HG03135 (cell line): ENCODE measurements at regions not wholly inside any gene's neighbourhood (a gene's known extent, or its start where the extent isn't known, plus 50 kb on each side); places are given as distances from the start of the nearest gene placed in this dataset.

Source experiments
- ATAC-seq: cut with Tn5 transposase; IDR thresholded peaks from one replicate; pipeline ENCODE4 v1.9.1; 2021; ENCODE audit warnings: mild to moderate bottlenecking, moderate library complexity; ENCODE audit not compliant: unreplicated experiment

DNA sequence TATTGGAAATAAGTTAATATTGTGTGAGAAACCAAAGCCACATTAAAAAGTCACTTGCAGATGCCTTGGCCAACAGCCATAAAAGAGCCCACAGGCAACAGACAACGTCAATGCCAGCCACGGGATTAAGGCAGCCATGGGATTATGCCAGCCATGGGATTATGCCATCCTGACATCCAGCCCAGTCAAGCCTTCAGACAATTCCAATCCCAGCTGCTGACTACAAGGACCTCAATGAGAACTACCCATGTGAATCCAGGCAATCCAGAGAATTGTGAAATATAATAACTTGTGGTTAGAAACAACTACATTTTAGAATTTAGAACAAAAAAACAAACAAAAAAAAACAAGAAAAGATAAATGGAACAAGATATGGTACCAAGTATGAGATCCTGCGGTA, 356.6 kb downstream of the EFNB2 start:
- ATAC-seq: no peak

DNA sequence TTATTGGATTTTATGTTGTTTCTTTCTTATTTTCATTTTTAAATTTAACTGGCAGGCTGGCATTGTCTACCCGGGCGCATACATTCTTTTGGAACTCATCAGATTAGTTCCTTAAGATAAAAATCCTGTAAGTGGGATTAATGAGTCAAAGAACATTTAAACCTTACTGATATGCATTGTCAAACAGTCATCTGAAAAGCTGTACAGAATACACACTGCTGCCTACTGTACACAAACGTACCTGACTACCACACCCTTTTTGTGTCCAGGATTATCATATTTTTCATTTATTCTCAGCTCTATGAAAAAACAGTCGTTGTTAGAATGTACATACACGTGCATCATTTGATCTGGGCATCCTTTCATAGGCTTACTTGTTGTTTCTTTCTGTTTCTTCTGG, 358.3 kb downstream of the EFNB2 start:
- no peak for ATAC-seq

DNA sequence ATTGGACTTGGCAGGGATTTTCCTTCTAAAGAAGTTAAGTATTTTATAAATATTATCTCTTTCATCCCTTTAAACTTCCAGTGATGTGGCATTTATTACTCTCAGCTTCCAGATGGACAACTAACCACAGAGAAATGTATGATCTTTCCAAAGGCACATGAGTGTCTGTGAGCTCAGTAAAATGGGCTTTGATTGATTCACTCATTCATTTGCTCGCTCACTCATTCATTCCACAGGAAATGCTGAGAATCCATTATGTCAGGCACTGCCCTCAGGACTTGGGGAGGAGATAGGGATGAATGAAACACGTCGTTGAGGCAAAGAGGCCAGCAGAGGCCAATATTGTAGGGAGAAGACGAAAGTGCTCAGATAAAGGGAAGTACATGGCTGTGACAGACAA, 359.3 kb downstream of the EFNB2 start:
- no peak for ATAC-seq

DNA sequence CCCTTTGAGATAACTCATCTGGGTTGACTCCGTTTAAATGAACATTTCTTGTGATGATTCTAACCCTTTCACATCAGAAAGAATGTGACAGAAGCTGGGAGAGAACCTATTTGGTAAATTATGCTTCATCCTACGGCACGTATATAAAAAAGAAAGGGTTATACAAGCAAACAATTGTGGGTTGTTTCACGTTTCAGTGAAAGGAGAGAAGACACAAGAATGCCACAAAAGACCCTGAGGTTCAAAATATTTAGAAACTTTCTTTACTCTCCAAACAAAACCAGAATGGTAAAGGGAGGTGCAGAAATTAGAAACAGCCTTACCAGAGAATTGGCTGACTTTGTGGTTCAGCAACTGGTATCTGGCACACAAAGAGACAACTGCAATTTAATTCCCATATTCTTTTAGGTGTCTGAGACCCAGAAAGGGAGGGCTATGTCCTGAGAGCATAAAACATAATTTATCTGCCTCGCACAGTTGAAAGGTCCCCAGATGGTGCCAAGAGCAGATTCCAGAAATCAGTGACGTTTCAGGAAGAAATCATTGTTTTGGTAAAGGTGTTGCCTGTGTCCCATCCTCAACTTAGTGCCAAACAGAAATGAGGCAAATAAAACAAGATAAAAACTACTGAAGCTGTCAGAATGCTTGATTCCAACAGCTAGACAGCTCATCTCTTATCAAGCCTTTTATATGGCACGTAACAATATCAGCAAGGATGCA, 361.4 kb downstream of the EFNB2 start:
- no peak for ATAC-seq

DNA sequence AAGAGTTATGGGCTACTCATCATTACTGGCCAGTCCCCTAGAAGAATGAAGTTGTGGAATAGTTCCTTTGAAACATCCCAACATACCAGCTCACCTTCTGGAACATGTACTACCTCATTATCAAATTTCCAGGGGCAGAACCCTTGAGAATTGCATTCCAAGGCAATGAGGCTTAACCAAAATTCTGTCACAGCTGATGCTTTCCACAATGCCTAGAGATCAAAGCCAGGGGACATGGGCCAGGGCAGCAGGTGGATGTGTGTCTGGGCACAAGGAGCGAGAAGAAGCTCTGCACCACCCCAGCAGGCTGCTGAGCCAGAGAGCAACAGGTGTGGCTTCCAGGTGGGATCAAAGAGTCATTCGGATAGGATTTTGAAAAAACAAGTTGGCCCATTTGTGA, 362.1 kb downstream of the EFNB2 start:
- no peak for ATAC-seq

DNA sequence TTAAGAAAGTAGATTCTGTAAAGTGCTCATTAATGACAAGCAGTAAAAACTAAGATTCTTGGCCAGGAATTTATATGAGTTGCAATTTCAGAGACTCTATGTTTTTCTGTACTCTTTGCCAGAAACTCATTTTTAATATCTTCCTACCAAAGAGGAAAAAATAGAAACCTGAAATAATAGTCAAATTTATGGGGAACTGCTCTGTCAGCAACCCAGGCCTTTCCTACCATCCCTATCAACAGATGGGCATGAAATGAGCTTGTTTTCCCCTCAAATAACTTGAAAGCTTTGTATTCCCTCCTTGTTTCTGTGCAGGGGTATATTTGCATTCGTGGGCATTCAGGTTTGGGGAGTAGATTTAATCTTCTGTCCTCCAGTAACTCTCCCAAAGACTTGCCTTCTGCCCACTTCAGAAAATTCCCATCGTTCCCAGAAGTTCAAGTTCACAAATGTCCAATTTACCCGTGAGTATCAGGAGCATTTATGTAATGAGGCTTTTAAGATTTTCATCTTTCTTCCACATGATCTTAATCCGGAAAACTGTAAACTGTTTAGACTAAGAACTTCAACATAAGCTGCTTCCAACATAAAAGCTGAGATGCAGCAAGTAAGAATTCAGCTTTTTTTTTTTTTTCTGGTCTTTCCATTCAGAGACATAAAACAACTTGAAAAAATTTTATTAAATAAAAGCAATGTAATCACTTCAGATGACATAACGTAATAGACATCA, 363.1 kb downstream of the EFNB2 start:
- no peak for ATAC-seq

DNA sequence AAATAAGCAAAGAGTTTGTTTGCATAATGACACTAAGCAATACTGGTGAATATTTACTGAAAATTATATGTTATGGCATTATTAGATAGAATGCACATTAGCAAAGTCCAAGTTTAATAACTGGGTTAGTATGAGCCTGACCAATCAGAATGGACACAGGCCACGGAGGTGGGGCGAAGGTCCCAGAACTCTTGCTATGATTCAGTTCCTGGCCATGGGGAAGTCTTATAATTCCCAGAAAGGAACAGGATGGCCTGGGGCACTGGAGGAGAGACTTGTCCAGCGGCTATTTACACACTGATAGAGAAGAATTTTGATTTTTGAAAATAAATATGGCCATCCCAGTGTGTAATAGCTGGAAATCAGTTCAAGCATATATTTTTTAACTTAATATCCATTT, 372.0 kb downstream of the EFNB2 start:
- ATAC-seq: no peak

DNA sequence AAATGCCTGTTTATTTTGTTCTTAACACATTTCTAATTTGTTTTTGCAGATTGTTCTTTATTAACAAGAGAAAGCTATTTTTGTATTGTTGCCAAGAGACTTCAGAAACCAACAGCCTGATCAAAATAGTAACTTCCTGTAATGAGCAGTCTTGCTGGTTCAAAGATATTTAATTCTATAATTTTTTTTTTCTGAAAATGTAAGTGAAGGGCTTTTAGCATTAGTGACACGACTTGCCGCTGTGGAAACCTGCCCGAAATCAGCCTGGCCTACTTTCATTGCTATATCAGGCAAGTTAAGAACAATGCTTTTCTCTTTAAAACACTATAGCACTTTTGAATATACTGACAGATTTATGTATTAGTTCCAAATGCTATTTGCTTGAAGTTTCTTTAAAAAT, 374.3 kb downstream of the EFNB2 start:
- no peak for ATAC-seq

DNA sequence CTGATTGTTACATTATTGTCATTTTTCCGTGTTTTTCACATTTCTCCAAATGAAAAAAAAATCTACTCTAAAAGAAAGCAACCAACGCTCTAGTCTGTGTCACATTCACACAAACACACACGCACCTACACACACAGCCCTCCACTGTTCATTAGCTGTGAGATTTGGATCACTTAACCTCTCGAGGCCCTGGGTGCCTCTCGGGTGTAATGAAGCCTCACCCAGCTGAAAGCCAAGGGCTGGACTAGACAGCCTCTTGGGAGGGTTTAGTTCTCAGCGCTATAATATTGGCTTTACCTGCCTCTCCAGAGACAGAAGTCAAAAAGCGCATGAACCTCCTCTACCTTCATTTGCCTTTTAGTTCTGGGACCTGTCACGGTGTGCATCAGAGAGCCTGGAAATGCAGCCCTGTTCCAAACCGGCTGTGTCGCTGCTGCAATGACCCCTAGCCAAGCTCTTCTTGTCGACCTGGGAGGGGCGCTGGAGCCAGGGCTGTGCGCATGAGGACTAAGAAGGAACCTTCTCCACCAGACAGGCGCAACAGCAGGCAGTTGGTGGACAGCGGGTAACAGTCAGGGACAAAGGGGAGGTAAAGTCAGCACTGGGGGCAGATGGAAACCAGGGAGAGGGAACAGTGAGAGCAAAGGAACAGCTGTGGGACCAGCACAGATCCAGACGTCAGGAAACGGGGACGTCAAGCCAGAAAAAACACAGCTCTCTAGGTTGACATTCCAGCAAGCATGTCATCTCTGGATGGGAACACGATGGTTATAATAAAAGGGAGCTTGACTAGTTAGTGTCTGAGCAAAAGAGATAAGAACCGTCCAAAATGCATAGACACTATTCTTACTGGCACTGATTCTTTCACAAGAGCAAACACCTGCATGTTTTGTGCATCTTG, 375.9 kb downstream of the EFNB2 start:
- no peak for ATAC-seq

DNA sequence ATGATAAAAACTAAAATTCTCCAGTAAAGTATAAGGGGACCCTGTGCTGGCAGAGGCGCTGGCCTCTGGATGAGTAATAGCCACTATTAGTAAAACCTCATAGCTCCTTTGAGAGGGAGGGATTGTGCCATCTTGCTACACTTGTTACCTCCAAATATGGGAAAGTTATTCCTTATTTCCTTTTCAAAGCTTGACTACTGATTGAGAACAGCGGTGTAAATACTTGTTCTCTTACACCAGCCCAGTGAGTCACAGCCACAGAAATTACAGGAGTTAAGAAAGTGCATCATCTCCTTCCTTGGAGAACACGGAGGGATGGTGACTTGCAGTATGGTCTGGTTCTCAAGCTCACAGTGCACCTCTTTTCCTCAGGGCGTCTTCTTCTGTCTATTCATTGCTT, 379.0 kb downstream of the EFNB2 start:
- ATAC-seq: no peak

DNA sequence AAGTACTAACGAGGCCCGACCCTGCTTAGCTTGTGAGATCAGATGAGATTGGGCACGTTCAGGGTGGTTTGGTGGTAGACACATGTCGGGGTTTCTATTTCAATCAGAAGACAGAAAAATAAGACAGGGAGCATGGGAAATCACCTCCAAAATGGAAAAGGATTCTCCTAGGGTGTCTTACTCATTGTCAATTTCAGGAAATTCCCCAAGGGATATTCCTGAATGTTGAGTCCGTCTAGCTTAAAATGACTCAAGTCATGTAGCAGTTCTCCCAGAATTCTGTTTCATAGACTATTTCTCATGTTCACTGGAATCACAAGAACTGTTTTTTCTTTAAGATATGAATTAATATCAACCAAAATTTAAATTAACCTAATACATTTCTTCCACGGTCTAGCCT, 380.1 kb downstream of the EFNB2 start:
- no peak for ATAC-seq

DNA sequence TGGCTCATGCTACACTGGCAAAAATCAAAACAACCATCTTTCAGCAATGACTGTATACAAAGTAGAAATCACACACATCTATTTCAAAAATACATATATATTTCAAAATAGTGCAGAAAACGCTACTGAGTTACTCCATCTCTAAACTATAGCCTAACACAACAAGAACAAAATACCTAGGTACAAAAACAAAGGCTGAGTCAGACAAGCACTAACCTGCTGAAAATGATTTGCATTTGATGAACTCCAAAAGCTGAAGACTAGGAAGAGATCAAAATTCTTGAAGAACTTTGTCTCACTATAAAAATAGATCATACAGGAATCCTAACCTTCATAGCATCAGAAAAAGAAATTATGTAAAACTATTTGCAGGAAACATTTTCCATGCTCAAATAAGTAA, 381.6 kb downstream of the EFNB2 start:
- no peak for ATAC-seq

DNA sequence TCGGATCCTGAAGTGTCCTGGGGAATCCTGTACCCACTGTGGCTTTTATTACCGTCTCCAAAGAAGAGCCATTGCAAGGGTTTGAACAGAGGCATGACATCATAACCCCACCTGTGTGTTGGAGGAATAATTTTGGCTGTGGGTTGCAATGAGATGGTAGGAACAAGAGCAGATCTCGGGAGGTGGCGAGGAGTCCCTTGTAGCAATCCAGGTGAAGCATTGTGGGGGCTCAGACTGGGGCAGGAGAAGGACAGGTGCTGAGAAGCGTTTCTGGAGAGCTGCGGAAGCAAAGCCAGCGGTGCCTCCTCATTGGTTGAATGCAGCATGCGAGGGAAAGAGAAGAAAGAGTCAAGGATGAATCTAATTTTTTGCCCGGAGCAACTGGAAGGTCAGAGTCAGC, 382.4 kb downstream of the EFNB2 start:
- ATAC-seq: no peak

DNA sequence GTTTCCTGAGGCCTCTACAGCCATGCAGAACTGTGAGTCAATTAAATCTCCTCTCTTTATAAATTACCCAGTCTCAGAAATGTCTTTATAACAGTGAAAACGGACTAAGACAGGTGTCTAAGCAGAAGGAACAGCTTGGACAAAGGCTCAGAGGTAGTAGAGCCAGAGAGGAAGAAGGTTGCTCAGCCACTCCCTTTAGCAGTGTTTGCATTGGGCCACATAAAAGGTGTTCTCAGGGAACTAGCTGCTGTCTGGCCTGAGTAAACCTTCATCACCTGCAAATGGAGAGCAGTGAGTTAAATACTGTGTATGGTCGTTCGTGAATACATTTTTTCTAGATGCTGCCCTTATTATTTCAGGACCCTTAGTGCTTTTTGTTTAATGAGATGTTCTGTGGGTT, 383.4 kb downstream of the EFNB2 start:
- ATAC-seq: no peak

DNA sequence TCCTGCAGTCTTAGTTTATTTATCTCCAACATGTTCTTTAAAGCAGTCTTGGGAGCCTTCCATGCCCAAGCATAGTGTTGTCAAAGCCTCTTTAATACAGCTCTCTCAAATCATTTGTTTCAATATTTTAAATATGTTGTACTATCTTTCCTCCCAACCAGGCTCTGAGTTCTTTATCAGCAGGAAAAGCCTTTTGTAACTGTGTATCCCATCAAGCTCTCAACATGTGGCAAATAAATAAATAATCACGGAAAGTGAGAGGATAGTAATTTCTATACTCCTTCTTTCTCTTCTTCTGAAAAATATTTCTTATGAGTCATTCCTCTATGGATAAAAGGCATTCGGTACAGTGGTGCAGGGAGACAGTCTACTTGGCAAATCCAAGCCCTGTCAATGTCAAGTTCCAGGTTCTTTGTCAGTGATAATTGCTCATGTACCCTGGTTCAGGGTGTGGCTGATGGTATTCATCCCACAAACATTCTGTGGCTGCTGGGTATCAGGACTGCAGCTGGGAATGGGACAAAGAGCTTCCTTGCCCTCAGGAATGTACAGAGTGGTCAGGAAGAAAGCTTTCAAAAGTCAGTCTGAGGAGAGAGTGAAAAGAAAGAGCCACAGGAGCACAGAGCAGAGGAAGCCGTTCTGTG, 384.3 kb downstream of the EFNB2 start:
- ATAC-seq: no peak

DNA sequence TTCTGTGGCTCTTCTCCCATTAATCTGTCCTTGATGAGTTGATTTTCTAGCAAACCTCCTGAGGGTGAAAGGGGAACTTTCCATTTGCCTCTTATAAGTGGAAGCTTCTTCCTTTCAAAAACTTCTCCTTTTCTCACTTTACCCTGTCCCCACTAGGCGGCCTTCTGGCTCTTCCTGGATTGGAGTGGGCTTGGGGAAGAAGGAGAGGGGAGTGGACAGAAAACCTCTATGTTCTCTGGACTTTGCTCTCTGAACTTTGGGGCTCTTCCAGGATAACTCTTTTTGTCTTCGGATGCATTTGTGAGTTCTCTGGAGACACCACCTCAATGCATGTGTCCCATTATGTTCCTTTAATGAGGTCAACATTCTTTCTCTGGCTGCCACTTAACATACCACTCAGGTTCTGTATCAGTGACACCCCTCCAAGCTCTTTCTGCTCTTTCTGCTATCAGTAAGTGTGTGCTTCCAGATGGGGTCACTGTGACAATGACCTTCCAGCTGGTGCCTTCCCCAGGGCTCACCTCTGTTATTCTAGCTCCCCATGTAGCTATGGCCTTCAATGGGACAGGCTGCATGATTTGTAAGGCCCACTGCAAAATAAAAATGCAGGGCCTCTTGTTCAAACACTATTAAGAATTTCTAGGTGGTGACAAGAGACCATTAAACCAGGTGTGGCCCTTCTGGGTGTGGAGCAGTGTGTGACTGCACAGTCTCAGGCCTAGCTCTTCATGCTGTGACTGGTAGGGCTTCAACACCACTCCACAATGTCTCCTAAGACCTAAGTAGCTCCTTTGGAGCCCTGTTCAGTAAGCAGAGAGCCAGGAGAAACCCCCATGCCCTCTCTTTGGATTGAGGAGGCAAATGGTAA, 389.2 kb downstream of the EFNB2 start:
- no peak for ATAC-seq

DNA sequence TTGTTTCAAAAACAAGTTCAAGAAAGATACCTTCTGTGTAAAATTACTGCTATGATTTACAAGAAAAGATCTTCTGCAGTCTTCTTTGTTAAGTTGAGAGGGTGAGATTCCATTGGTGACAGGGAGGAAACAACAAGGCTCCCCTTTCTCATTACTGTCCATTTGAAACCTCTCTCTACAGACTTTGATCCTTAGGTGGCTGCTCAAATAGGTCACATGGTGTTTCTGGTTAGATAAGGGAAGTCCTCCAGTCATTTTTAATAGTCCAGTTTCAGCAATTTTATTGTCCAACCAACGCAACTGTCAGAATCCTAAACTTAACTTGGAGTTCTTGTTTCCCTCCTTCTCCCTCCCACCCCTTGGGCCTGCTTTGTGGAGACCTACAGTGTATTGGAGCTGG, 390.4 kb downstream of the EFNB2 start:
- ATAC-seq: no peak

DNA sequence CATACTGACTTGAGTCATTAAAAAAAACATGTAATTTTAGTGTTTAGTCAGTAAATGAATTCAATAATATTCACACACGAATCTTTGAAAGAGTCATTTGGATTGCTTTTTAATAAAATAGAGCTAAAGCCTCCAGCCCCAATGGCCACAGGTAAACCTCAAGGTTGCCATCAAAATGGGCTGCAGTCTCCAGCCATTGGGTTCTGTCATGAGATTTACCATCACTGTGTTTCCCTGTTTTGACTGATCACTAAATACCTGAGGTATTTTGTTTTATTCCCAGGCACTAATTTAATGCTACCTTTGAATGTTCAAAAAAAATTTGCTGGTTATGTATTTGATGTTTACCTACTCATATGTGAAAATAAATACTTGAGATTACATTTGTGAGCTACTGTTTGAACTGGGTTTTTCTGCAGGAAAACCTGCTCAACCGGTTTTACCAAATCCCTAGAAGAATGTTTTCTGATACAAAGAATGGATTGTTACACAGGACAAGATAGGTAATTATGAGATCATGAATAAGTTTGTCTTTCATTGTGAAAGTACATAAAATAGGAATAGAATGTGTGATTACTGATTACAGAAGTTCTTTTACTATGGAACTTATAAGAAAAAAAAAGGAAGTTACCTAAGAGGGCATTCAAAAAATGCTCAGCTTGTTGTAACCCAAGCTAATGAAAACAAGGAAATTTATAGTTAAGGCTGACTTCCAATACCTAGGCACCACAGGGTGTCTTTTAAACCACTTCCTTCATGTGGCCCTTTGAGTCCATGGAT, 391.3 kb downstream of the EFNB2 start:
- no peak for ATAC-seq

DNA sequence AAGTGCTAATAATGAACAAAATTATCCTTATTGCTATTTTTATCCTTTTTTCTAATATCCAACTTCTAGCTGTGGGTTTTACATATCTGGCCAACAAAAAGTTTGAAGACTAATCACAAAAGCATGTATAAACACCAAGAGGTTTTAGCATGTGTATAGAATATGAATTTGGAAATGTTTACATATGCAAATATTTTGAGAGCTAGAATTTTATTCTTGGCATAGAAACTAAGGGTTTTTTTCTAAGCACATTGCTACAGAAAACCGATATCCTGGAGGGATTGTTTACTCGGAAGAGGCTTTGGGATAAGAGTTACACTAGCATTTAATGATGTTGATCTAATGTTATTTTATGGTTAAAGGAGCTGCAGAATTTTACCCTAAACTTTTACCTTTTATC, 392.1 kb downstream of the EFNB2 start:
- ATAC-seq: no peak

DNA sequence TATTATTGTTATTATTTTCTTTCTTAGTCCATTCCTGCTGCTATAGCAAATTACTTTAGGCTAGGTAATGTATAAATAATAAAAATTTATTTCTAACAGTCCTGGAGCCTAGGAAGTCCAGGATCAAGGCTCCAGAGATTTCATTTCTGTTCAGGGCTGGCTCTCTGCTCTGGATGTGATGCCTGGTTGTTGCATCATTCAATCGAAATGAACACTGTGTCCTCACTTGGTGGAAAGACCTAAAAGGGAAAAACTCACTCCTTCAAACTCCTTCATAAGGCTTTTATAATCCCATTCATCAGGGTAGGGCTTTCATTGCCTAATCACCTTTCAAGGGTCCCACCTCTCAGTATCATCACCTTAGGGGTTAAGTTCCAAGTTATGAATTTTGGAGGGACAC, 395.0 kb downstream of the EFNB2 start:
- no peak for ATAC-seq
